ACC112 (cell line): ENCODE measurements at regions not wholly inside any gene's neighbourhood (a gene's known extent, or its start where the extent isn't known, plus 50 kb on each side); places are given as distances from the start of the nearest gene placed in this dataset.

Experiments
- H2AFZ ChIP-seq: fragments of 200-600 bp; sonication (generic); one replicate; pipeline ENCODE4 v1.6.0; 2017; ENCODE audit warnings: antibody characterized with exemption, low read length; ENCODE audit not compliant: unreplicated experiment
- H3K27ac ChIP-seq: fragments of 200-600 bp; sonication (generic); 2 replicates; pipeline ENCODE4 v1.5.1; 2014; ENCODE audit warnings: low read depth, mild to moderate bottlenecking, antibody characterized with exemption, low read length, moderate library complexity
- H3K27me3 ChIP-seq: fragments of 200-600 bp; sonication (generic); 2 replicates; pipeline ENCODE4 v1.6.1; 2014; ENCODE audit warnings: mild to moderate bottlenecking, antibody characterized with exemption, low read length, moderate library complexity, mixed read lengths; ENCODE audit not compliant: insufficient read depth
- H3K36me3 ChIP-seq: fragments of 200-600 bp; sonication (generic); 2 replicates; pipeline ENCODE4 v1.6.1; 2016; ENCODE audit warnings: mild to moderate bottlenecking, antibody characterized with exemption, low read length, moderate library complexity, mixed read lengths; ENCODE audit not compliant: insufficient read depth
- H3K4me1 ChIP-seq: fragments of 200-600 bp; sonication (generic); one replicate; pipeline ENCODE4 v1.6.1; 2016; ENCODE audit warnings: low read length, mixed read lengths; ENCODE audit not compliant: insufficient read depth, unreplicated experiment, control insufficient read depth
- H3K4me3 ChIP-seq: fragments of 200-600 bp; sonication (generic); 2 replicates; pipeline ENCODE4 v1.5.1; 2014; ENCODE audit warnings: mild to moderate bottlenecking, low read depth, low read length
- H3K79me2 ChIP-seq: fragments of 200-600 bp; sonication (generic); one replicate; pipeline ENCODE4 v1.6.0; 2016; ENCODE audit warnings: low read length; ENCODE audit not compliant: control insufficient read depth, unreplicated experiment, insufficient read depth

GRCh38 chr5:175789670-175790069 lies 81.7 kb upstream of the CPLX2 start:
- Histone ChIP-seq H3K36me3 (no peaks in the 10 kb centered on the region), H3K4me3 (no peak overlapping the region), H2AFZ (no peak overlapping the region), H3K27ac (no peak overlapping the region), H3K4me1 (no peaks in the 10 kb centered on the region), H3K79me2 (no peaks in the 10 kb centered on the region), H3K27me3 (peaks cover 81% of the 10 kb centered on the region)

DNA sequence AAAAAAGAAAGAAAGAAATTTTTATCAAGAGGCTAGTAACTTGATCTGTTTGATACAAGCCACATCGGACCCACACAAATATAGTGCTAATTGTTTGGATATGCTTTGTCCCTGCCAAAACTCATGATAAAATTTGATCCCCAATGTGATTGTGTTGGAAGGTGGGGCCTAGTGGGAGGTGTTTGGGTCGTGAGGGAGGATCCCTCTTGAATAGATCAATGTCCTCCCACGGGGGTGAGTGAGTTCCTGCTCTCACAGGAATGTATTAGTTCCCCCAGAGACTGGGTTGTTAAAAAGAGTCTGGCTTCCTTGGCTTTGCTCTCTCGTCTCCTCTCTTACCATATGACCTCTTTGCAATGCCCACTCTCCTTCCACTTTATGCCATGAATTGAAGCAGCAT lies 80.6 kb upstream of the CPLX2 start:
- Histone ChIP-seq H2AFZ (no peak overlapping the region), H3K27me3 (peaks cover 78% of the 10 kb centered on the region), H3K36me3 (no peaks in the 10 kb centered on the region), H3K79me2 (no peaks in the 10 kb centered on the region), H3K4me3 (no peak overlapping the region), H3K4me1 (no peaks in the 10 kb centered on the region), H3K27ac (no peak overlapping the region)

- H3K4me1 ChIP-seq = peaks cover 11% of the 10 kb centered on the region
- H3K36me3 ChIP-seq = no peaks in the 10 kb centered on the region
- no peak overlapping the region for H3K27ac ChIP-seq
- no peaks in the 10 kb centered on the region for H3K79me2 ChIP-seq
- no peak overlapping the region for H2AFZ ChIP-seq
- H3K4me3 ChIP-seq = no peak overlapping the region
- H3K27me3 ChIP-seq = peaks cover 68% of the 10 kb centered on the region
Observed at GRCh38 chr5:175795959-175796358, 75.4 kb upstream of the CPLX2 start.

DNA sequence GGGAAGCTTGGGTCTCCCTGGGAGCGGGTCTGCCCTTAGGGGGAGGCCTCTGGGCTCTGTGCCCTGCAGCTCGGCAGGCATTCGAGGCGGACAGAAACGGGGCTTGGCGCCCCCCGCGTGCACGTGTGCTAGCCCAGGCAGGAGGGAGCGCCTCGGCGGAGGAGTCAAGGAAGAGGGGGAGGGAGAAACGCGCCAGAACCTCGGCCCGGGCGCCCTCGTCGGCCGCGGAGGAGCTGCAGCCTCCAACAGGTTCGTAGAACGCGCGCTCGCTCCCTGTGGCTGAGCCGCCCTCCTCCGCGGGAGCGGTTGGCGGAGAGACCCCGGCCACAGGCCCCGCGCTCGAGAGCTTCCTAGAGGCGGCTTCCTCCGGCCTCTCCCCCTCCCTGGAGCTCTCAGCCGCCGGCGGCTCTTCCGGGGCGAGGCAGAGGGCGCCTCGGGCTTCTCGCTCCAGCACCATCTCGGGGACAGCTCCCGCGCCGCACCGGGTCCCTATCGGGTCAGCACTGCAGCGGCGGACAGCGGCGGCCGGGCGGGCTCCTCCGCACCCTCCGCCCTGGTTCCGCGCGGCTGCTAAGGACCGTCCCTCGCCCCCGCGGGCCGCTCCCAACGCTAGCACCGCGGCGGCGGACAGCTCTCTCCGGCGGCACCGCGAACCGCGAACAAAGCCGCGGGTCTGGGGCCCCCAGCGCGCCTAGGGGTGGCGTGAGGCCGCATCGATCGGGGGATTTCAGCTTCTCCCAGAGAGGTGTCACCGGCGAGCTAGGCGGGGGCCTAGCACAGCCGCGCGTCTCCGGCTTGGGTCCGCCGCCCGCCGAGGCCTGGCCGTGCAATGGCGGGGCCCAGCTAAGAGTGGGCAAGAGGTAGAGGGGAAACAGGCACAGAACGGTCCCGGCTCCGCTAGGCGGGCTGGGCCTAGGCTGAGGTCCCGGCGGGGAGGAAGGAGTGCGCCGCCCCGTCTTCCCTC lies 74.6 kb upstream of the CPLX2 start:
- Histone ChIP-seq H3K4me1 (peaks cover 14% of the 10 kb centered on the region), H2AFZ (no peak overlapping the region), H3K36me3 (no peaks in the 10 kb centered on the region), H3K4me3 (peak overlapping the region; percentile 43; the same call in 1 of the 2 replicates), H3K27me3 (peaks cover 65% of the 10 kb centered on the region), H3K79me2 (no peaks in the 10 kb centered on the region), H3K27ac (no peak overlapping the region)

DNA sequence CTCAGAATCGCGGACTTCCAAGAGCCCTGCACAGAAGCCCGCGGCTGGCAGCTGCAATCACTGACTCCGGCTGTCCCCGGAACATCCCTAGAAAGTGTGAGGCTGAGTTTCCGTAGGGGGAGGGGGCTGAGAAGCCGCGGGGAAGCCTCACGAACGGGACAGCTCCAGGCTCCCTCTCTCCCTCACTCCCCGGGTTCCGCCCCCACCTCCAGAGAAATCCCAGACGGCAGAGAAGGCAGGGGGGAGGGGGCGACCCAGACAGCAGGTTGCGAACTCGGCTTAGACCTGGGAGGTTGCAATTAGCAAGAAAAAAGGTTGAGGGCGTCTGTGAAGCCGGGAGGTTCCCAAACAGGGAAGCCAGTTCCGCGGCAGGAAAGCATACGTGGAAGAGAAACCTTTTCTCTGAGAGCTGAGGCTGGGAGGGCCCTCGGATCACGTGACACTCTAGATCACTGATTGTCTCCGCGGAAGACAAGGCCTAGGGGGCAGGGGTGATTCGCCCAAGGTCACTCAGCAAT lies 73.8 kb upstream of the CPLX2 start:
- H3K27ac ChIP-seq = no peak overlapping the region
- peaks cover 14% of the 10 kb centered on the region for H3K4me1 ChIP-seq
- no peak overlapping the region for H2AFZ ChIP-seq
- H3K4me3 ChIP-seq = peak overlapping the region; percentile 43; the same call in 1 of the 2 replicates
- no peaks in the 10 kb centered on the region for H3K79me2 ChIP-seq
- peaks cover 59% of the 10 kb centered on the region for H3K27me3 ChIP-seq
- H3K36me3 ChIP-seq = no peaks in the 10 kb centered on the region

DNA sequence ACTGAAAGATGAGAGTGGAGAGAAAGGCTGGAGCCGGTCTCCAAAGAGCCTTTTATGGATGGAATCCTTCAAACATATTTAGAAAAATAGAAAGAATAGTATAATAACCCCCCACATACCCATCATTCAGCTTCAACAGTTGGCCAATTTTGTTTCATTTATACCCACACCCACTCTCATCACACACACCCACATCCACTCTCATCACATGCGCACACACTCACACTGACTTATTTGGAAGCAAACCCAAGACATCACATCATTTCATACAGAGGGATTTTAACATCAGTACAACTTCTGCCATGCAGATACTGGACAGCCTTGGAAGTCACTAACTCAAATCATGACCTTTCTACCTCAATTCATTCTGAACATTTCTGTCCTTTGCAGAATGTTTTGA lies 72.8 kb upstream of the CPLX2 start:
- Histone ChIP-seq H3K79me2 (no peaks in the 10 kb centered on the region), H3K4me1 (peaks cover 14% of the 10 kb centered on the region), H3K27ac (no peak overlapping the region), H3K4me3 (no peak overlapping the region), H2AFZ (no peak overlapping the region), H3K36me3 (no peaks in the 10 kb centered on the region), H3K27me3 (peaks cover 48% of the 10 kb centered on the region)

GRCh38 chr5:175800656-175801081 lies 70.7 kb upstream of the CPLX2 start:
- H3K4me3 ChIP-seq = no peak overlapping the region
- H3K27ac ChIP-seq = peak overlapping the region; percentile 55; the same call in 1 of the 2 replicates
- no peak overlapping the region for H2AFZ ChIP-seq
- H3K27me3 ChIP-seq = peaks cover 50% of the 10 kb centered on the region
- no peaks in the 10 kb centered on the region for H3K36me3 ChIP-seq
- peaks cover 14% of the 10 kb centered on the region for H3K4me1 ChIP-seq
- no peaks in the 10 kb centered on the region for H3K79me2 ChIP-seq

- no peak overlapping the region for H3K4me3 ChIP-seq
- no peaks in the 10 kb centered on the region for H3K36me3 ChIP-seq
- no peaks in the 10 kb centered on the region for H3K79me2 ChIP-seq
- H3K27me3 ChIP-seq = peaks cover 46% of the 10 kb centered on the region
- peaks cover 14% of the 10 kb centered on the region for H3K4me1 ChIP-seq
- H2AFZ ChIP-seq = no peak overlapping the region
- no peak overlapping the region for H3K27ac ChIP-seq
Observed at GRCh38 chr5:175802361-175802760, 69.0 kb upstream of the CPLX2 start.

DNA sequence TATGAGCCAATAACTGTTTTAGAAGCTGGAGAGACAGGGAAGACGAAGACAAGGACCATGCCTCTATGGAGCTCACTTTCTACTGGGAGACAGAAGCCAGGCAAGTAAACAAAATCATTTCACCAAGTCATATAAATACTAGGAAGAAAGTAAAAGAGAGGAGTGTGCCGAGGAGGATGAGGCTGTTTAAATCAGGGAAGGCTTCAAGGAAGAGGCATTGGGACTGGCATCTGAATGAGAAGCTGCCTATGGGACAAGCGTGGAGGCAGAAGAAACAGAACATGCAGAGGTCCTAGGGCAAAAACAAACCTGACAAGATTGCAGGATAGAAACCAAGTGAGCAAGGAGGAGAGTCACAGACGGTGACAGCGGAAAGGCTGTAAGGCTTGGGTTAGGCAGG lies 68.1 kb upstream of the CPLX2 start:
- H3K27me3 ChIP-seq = peaks cover 39% of the 10 kb centered on the region
- H3K27ac ChIP-seq = no peak overlapping the region
- H2AFZ ChIP-seq = no peak overlapping the region
- no peaks in the 10 kb centered on the region for H3K36me3 ChIP-seq
- H3K4me1 ChIP-seq = peaks cover 14% of the 10 kb centered on the region
- H3K79me2 ChIP-seq = no peaks in the 10 kb centered on the region
- H3K4me3 ChIP-seq = no peak overlapping the region

GRCh38 chr5:175803736-175804454 lies 67.5 kb upstream of the CPLX2 start:
- Histone ChIP-seq H3K4me3 (no peak overlapping the region), H3K27me3 (peaks cover 33% of the 10 kb centered on the region), H3K4me1 (peaks cover 15% of the 10 kb centered on the region), H3K36me3 (no peaks in the 10 kb centered on the region), H3K27ac (no peak overlapping the region), H3K79me2 (no peaks in the 10 kb centered on the region), H2AFZ (no peak overlapping the region)
